ENCODE measurements at regions not wholly inside any gene's neighbourhood (a gene's known extent, or its start where the extent isn't known, plus 50 kb on each side); places are given as distances from the start of the nearest gene placed in this dataset.

DNA sequence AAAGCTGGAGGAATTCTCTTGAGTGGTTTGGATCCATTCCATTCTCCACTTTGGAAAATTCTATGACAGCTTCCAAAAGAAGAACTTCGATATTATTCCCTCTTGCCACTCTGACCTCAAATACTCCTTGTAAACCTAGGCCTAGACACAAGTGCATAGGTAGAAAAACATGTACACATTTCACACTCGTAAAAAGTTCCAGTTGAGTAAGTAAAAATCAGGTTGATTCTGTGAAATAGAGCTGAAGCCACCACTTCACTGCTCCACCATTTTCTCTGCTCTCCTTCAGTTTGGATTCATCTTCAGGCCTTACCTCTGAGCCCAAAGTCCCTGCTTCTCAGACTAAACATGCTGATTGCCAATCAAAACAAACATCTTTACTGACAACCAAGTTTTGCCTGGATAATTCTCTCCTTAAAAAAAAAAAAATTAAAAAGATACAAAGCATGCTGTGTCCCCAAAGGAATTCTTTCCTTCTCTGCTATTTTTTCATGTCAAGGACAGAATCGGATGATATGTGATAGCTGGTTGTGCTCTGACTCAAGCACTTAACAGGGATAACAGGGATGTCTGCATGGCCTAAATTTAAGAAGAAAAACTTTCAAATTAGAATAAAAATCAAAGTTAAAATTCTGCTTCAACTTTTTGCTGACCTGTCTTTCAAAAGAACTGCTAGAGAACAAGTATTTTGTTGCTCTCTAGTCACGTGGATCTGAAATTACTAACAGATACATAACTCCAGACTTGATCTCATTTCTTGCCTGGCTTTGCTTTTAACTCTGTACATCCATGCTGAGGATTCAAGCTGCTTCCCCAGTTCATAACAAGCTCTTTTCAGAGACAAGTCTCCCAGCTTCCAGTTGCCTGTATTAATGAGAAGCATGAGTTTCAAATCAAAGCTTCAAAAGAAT, 420.9 kb upstream of the INTU start:
- no peak for DNase-seq

GRCh38 chr4:127212701-127213100, 420.1 kb upstream of the INTU start:
- no peak for DNase-seq

DNA sequence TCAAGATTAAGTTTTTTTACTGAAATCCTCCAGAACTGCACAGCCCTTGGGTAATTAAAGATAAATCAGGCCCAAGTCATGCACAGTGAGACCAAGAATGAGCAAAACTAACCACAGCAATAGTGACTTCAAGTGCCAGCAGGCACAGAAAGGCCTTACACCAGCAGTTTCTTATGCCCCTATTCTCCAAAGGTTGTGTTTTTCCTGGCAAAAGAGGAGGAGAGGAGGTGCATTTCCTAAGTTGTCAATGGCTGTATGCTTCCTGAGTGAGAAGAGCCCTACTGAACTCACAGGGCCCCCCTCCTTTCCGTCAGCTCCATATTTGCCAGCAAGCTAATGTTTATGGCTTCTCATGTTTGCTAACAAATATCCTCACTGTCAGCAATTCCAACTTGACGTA, 418.7 kb upstream of the INTU start:
- DNase-seq = no peak

GRCh38 chr4:127214931-127215330, 417.8 kb upstream of the INTU start:
- DNase-seq = no peak

DNA sequence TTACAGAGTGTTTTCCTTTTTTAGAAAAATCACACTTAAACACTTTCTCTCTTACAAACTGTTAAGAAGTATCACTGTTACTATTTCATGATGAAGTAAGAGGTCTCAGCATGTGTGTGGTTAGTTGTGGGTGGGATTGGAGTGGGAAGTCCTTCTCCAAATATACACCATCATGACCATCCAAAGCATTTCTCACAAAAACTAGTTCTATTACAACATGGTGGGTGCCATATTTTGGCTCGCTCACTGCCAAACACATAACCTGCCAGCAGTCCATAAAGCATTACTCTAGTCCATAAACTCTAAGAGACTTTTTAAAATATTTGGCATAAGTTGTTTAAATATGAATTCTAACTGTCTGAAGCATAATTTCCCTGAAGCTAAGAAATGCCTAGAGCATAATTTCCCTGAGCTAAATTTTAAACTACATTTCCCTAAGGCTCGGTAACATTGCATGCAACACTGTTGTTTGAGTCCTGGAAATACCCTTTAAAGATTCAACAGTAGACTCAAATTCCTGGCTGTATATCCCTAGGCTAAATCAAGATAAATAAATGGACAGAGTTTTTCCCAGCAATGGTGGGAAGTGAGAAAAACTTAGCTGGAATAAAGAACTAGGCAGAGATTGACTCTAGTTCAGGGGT, 415.0 kb upstream of the INTU start:
- DNase-seq = no peak

- DNase-seq = no peak
Measured at GRCh38 chr4:127219232-127219631, 413.5 kb upstream of the INTU start.

- DNase-seq = no peak
Measured at GRCh38 chr4:127224556-127224955, 408.2 kb upstream of the INTU start.

DNA sequence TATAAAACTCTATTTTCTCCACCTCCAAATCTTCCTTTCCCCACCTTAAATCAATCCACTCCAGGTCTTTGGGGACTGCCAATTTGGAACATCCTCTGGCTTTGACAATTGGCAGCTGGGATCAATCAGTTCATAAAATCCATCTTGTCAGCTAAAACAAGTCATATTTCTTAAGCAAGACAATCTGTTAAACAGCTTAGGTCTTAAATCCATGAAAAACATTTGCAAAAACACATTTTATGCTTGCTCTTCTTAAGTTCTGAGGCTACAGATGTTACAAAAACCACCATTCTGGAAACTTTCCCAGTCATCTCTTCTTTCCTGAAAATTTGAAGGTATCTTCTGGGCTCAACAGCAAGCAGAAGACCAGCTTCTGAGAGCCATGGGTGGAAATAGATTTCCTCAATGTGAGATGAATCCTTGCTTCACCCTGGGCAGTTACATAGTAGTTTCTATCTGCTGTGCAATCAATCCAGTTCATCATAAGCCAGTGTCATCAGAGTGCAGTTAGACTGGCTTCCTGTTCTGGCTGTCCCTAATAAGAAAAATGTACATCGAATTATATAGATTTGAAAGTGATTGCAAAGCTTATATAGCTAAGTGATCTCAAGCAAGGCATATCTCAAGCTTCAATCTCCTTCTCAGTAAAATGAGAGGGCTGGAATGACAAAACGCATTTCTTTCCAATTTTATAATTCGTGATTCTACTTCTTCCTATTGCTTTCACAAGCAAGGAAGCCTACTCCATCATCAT, 402.7 kb upstream of the INTU start:
- no peak for DNase-seq

DNA sequence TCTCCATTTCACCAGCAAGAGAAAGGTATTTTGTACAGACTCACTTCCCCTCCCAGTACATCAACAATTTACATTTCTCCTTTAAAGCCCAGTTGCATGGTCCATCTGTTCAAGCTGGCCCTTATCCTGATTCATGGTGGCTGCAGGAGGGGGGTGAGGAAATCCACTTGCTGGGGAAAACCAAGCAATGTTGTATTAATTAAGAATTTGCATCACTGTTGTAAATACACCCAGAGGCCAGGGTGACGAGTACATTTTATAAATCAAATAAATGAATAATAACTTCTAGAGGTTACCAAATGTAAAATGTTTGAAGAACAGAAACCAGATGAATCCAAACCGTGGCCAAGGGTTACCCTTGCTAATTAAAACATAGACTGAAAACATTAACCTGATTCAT, 395.9 kb upstream of the INTU start:
- no peak for DNase-seq

- DNase-seq = no peak
Measured at GRCh38 chr4:127237581-127237980, 395.2 kb upstream of the INTU start.

GRCh38 chr4:127238956-127239475, 393.7 kb upstream of the INTU start:
- DNase-seq = no peak

DNA sequence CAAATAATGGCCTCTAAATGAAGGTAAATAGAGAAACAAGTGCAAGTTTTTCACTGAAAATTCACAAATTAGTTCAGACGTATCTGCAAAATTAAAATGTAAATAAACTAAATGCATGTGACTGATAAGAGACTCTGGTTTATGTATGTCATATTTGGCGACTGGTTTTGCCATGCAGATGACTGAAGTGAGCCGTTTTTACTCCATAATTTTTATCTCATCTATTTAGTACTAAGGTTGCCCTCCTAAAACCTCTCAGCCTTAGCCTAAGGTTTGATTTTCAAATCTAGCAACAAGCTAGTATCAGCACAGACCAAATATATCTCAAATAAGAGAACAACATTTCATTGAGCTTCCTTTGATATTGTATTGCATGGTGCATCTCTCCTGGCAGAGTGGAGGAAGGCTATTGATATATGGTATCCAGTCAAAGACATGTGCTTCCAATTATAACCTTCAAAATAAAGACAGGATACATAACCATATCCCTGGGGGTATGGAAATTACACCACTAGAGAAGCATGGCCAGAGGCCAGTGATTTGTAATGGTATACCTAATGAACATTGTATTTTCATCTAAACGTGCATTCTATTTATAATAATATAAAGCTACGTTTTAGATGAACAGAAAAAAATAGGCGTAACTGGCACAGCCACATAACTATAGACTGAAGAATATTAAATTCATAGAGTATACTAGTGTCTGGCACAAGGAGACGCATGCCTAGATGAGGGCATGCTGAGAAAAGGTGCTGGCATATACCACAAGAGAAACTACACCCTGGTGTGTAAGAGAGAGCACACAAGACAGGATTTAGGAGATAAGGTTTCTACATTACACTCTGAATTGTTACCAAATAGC, 392.6 kb upstream of the INTU start:
- no peak for DNase-seq

- no peak for DNase-seq
Measured at GRCh38 chr4:127240764-127241105, 392.0 kb upstream of the INTU start.

- DNase-seq = no peak
Measured at GRCh38 chr4:127244515-127244914, 388.2 kb upstream of the INTU start.

DNA sequence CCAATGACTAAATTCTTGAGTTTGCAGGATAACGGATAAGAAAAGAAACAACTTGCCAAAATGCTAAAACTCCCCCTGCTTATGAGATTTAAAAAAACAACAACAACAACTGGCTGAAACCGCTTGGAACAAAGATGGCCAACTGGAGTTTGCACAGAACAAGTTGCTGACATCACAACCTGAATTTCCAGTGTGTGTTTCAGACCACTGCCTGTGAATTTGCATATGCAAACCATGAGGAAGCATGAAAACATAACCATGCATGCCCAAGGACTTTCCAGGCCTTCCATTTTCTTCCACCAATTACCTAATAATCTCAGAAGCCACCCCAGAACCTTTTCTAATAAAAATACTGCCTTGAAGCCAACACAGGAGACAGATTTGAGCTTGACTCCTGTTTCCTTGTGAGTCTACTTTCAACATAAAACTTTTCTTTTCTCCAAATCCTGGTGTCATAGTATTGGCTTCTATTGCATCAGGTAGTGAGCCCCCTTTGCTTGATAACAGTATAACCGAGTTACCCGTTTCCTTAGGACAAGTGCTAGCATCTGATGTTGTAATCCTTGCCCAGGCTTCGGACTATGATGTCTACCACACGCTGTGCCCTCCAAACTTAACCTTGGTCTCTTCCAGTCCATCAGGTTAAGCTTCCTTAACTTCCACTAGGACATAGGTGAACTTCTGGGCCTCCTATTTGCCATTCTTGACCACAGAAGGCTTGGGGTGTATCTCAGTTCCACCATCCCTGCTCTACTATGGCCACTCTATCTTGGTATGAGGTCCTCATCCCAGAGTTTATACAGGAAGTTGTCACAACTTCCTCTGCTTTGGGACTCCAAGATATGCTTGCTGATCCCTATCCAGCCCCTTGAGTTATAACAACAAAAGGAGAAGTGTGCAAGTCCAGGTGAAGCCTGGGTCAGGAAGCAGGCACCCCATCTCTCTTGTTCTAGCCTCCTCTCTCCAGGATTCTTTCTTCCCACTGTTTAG, 385.5 kb upstream of the INTU start:
- DNase-seq = no peak

DNA sequence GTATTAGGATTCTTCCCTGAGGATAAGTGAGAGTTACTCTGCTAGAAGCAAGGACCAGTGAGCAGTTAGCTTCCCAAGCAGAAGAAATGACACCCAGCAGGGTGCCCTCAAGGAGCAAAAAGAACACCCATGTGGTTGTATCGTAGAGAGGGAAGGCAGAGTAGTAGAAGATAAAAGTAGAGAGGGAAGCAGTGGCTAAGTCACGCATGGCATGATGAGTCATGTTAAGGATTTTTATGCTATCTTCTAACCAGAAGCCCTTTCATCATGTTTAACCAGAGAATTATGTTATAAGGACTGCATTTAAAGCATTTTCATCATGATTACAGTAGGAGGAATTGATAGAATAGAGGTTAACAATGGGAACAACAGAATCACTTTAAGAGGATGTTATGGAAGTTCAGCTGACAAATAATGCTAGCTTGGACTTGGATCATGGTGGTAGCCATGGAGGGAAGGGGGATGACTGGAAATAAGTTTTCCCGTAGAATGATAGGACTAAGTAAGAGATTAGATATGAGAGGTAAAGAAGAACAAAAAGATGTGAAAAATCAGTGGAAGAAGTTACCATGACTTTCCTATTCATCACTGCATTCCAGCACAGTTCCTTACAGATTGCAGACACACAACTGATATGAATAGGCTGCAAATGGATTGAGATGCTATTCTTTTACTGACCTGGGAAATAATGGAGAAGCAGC, 383.5 kb upstream of the INTU start:
- DNase-seq = no peak

DNA sequence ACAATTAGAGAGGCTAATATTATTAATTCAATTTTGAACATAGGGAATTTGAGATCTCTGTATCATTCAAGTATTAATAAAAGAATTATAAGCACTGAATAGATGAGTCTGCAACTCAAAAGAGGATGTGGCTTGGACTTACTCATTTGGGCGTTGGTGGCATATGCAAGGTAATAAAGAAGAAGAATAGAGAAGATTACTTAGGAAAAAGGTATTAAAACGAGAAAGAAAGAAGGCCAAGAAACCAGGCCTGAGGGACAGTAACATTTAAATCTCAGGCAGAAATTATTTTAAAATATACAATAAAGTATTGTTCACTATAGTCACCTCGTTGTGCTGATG, 383.0 kb upstream of the INTU start:
- no peak for DNase-seq

- DNase-seq = no peak
Measured at GRCh38 chr4:127250577-127250976, 382.2 kb upstream of the INTU start.

DNA sequence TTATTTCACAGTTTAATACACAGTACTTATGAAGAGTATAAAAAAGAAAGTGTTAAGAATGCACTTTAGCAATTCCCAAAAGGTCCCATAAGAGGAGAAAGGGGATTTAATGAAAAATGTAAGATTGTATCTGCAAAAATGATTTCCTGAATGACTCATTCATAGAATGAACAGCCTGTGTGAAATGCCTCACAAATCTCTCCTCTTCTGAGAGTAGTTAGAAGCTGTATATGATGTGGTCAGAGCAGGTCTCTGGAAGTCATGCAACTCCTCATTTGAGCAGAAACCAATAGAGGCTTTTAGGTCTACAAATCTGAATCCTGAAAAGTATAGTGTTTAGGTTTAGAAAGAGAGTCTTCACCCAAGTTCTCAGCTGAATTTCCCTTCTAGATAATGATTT, 381.3 kb upstream of the INTU start:
- no peak for DNase-seq

DNA sequence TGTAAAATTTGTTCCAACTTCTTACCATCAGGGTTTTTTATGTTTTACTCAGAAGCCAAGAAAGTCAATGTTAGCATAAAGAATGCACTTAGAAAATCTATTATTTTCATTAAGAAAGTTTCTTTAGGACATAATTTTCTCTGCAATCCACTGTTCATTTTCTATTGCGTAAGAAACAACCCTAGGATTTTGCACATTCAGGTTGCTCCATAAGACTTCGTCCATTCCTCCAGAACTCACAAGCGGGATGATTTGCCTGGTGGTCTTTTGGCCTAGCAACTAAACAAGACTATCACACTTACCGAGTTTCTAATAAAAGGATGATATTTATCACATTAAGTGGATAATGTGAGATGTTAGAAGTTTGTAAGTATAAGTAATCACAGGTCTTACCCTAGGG, 376.3 kb upstream of the INTU start:
- DNase-seq = no peak

- DNase-seq = no peak
Measured at GRCh38 chr4:127261476-127261875, 371.3 kb upstream of the INTU start.
